ENCODE measurements at regions not wholly inside any gene's neighbourhood (a gene's known extent, or its start where the extent isn't known, plus 50 kb on each side); places are given as distances from the start of the nearest gene placed in this dataset.

DNA sequence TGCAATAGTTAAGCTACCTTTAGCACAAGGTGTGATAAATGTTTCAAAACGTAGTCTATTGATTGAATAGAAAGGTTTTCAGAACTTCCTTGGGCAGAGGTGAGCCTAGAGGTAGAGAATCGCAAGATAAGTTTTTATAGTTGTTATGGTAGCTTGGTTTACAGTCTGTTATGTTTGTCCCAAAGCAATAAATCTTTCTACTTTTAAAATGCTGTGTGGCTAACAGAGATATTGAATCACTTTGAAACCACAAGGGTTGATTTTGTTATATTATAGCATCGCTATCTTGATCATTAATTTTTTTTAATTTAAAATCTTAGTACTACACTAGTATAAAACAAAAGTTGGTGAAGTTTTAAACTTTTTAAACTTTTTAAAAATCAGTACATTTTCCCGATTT, 126.7 kb downstream of the TMEM182 start:
- H3K27me3 ChIP-seq (ENCODE audit: control insufficient read depth in 1 of 2, insufficient read depth in 2 of 2, low read length in 2 of 2) = peaks cover 0 to 16% of the 10 kb centered on the region in 2 experiments; a peak in 3 of 5 replicates
- POLR2A ChIA-PET = no interaction called here
- H3K9me3 ChIP-seq (ENCODE audit: low read length) = no peaks in the 10 kb centered on the region
- H3K27ac ChIP-seq (ENCODE audit: extremely low read length, insufficient read depth, low read length) = no peak overlapping the region
- H3K9ac ChIP-seq (ENCODE audit: insufficient read depth, low read depth, low read length) = no peak overlapping the region
- no peak overlapping the region for H3K4me2 ChIP-seq (ENCODE audit: low read depth, low read length)
- 3% methylated on average over 4 of the region's 4 CpGs for WGBS (ENCODE audit: low lambda C conversion rate)
- in situ Hi-C loops (cut with HindIII; ENCODE audit: extremely low pct_ligation_motif_present, low pct_unique_long_range_greater_than_20kb) (no loop called here), intact Hi-C loops (cut with micrococcal nuclease; ENCODE audit: unreplicated experiment) (no loop called here)
- DNase-seq (ENCODE audit: low spot score) (no peak), ATAC-seq (no peak), FAIRE-seq (no peak)
- H3K36me3 ChIP-seq (replicated peaks in 1 of 2; ENCODE audit: control insufficient read depth in 1 of 2, insufficient read depth in 2 of 2, low read length in 2 of 2) = no peaks in the 10 kb centered on the region
- no peaks in the 10 kb centered on the region for H4K20me1 ChIP-seq (ENCODE audit: insufficient read depth, low read length)
- H3K4me3 ChIP-seq (replicated peaks in 1 of 3; ENCODE audit: insufficient read depth in 1 of 3, low read depth in 2 of 3, low read length in 3 of 3) = no peak overlapping the region
- CTCF ChIA-PET (ENCODE audit: low intra/inter-chr PET ratio, low total read pairs) = no interaction called here
- BruUV-seq (replicated peaks) = no TSS peak
- H2AFZ ChIP-seq (ENCODE audit: low read length) = no peak overlapping the region
- H3K79me2 ChIP-seq (ENCODE audit: insufficient read depth, low read length) = no peaks in the 10 kb centered on the region
- TF ChIP-seq, protein P1, sequence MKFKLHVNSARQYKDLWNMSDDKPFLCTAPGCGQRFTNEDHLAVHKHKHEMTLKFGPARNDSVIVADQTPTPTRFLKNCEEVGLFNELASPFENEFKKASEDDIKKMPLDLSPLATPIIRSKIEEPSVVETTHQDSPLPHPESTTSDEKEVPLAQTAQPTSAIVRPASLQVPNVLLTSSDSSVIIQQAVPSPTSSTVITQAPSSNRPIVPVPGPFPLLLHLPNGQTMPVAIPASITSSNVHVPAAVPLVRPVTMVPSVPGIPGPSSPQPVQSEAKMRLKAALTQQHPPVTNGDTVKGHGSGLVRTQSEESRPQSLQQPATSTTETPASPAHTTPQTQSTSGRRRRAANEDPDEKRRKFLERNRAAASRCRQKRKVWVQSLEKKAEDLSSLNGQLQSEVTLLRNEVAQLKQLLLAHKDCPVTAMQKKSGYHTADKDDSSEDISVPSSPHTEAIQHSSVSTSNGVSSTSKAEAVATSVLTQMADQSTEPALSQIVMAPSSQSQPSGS (CRISPR knock-in tag; IDR thresholded peaks at IDR 0.05) = no peak
- TF ChIP-seq NCOR1 (IDR thresholded peaks at IDR 0.05; ENCODE audit: borderline replicate concordance, low read length) = no peak
- TF ChIP-seq TOPORS (CRISPR knock-in tag; IDR thresholded peaks at IDR 0.05) = no peak
- TF ChIP-seq ZNF792 (CRISPR knock-in tag; IDR thresholded peaks at IDR 0.05) = no peak
- TF ChIP-seq RNF2 (conservative IDR thresholded peaks at IDR 0.05; ENCODE audit: low read depth) = no peak
- TF ChIP-seq ZKSCAN8 (CRISPR knock-in tag; IDR thresholded peaks at IDR 0.05; ENCODE audit: borderline replicate concordance) = no peak
- no peak for TF ChIP-seq ZNF567 (CRISPR knock-in tag; IDR thresholded peaks at IDR 0.05; ENCODE audit: borderline replicate concordance)
- TF ChIP-seq, protein P2, sequence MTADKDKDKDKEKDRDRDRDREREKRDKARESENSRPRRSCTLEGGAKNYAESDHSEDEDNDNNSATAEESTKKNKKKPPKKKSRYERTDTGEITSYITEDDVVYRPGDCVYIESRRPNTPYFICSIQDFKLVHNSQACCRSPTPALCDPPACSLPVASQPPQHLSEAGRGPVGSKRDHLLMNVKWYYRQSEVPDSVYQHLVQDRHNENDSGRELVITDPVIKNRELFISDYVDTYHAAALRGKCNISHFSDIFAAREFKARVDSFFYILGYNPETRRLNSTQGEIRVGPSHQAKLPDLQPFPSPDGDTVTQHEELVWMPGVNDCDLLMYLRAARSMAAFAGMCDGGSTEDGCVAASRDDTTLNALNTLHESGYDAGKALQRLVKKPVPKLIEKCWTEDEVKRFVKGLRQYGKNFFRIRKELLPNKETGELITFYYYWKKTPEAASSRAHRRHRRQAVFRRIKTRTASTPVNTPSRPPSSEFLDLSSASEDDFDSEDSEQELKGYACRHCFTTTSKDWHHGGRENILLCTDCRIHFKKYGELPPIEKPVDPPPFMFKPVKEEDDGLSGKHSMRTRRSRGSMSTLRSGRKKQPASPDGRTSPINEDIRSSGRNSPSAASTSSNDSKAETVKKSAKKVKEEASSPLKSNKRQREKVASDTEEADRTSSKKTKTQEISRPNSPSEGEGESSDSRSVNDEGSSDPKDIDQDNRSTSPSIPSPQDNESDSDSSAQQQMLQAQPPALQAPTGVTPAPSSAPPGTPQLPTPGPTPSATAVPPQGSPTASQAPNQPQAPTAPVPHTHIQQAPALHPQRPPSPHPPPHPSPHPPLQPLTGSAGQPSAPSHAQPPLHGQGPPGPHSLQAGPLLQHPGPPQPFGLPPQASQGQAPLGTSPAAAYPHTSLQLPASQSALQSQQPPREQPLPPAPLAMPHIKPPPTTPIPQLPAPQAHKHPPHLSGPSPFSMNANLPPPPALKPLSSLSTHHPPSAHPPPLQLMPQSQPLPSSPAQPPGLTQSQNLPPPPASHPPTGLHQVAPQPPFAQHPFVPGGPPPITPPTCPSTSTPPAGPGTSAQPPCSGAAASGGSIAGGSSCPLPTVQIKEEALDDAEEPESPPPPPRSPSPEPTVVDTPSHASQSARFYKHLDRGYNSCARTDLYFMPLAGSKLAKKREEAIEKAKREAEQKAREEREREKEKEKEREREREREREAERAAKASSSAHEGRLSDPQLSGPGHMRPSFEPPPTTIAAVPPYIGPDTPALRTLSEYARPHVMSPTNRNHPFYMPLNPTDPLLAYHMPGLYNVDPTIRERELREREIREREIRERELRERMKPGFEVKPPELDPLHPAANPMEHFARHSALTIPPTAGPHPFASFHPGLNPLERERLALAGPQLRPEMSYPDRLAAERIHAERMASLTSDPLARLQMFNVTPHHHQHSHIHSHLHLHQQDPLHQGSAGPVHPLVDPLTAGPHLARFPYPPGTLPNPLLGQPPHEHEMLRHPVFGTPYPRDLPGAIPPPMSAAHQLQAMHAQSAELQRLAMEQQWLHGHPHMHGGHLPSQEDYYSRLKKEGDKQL (CRISPR knock-in tag; IDR thresholded peaks at IDR 0.05; ENCODE audit: low read depth) = no peak
- TF ChIP-seq, protein P3, sequence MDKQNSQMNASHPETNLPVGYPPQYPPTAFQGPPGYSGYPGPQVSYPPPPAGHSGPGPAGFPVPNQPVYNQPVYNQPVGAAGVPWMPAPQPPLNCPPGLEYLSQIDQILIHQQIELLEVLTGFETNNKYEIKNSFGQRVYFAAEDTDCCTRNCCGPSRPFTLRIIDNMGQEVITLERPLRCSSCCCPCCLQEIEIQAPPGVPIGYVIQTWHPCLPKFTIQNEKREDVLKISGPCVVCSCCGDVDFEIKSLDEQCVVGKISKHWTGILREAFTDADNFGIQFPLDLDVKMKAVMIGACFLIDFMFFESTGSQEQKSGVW (CRISPR knock-in tag; IDR thresholded peaks at IDR 0.05; ENCODE audit: borderline replicate concordance) = no peak
- TF ChIP-seq, protein P4, sequence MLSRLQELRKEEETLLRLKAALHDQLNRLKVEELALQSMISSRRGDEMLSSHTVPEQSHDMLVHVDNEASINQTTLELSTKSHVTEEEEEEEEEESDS (CRISPR knock-in tag; IDR thresholded peaks at IDR 0.05; ENCODE audit: borderline replicate concordance) = no peak
- TF ChIP-seq HNF4A (CRISPR knock-in tag; IDR thresholded peaks at IDR 0.05) = no peak
- TF ChIP-seq ARNT2 (CRISPR knock-in tag; IDR thresholded peaks at IDR 0.05; ENCODE audit: low read depth) = no peak
- no peak for TF ChIP-seq ZNF878 (CRISPR knock-in tag; IDR thresholded peaks at IDR 0.05)
- TF ChIP-seq RBM22 (optimal IDR thresholded peaks at IDR 0.05; ENCODE audit: low read length) = no peak
- no peak for TF ChIP-seq ZNF205 (CRISPR knock-in tag; IDR thresholded peaks at IDR 0.05)
- no peaks in the 10 kb centered on the region for H3K4me1 ChIP-seq (ENCODE audit: insufficient read depth, low read length)
